OCI-LY7 (cell line): ENCODE measurements at regions not wholly inside any gene's neighbourhood (a gene's known extent, or its start where the extent isn't known, plus 50 kb on each side); places are given as distances from the start of the nearest gene placed in this dataset.
"Not testable (repeated sequence)": the region's sequence is repeated elsewhere in the genome, so short reads cannot be mapped to it uniquely, and the experiment has no call there.

Source experiments
- BruUV-seq: library from RNA; stranded (reverse); fragments of 400-500 nt; replicated peaks from 2 replicates; lab custom pipeline; 2021; lab: Mats Ljungman, UMichigan
- CTCF ChIA-PET: fragments of 300-600 bp; sonication (Branson Sonifier 250); formaldehyde crosslinking; loops from one replicate; lab custom pipeline; 2022; ENCODE audit warnings: antibody characterized with exemption; ENCODE audit not compliant: unreplicated experiment; lab: Charles Lee
- POLR2A ChIA-PET: fragments of 300-600 bp; sonication (Branson Sonifier 250); formaldehyde crosslinking; loops from one replicate; lab custom pipeline; 2022; ENCODE audit warnings: antibody characterized with exemption; lab: Charles Lee
- DNase-seq: peaks from one replicate; pipeline ENCODE4 v3.0.0-alpha.2; 2015; ENCODE audit warnings: low spot score
- H2AFZ ChIP-seq: fragments of 200-600 bp; sonication (generic), shearing (Covaris generic); 2 replicates; pipeline ENCODE4 v1.6.1; 2014; ENCODE audit warnings: mild to moderate bottlenecking, antibody characterized with exemption, low read length, moderate library complexity
- H3K27ac ChIP-seq: fragments of 200-600 bp; sonication (generic); 2 replicates; pipeline ENCODE4 v1.5.1; 2014; ENCODE audit warnings: mixed run types, low read depth, mild to moderate bottlenecking, moderate library complexity, low read length, inconsistent platforms; ENCODE audit not compliant: poor library complexity, severe bottlenecking
- H3K36me3 ChIP-seq: fragments of 200-600 bp; sonication (generic); 2 replicates; pipeline ENCODE4 v1.6.1; 2014; ENCODE audit warnings: mild to moderate bottlenecking, antibody characterized with exemption, low read length, moderate library complexity, mixed read lengths; ENCODE audit not compliant: insufficient read depth
- H3K4me1 ChIP-seq: fragments of 200-600 bp; sonication (generic); 2 replicates; pipeline ENCODE4 v1.5.1; 2014; ENCODE audit warnings: mild to moderate bottlenecking, low read length; ENCODE audit not compliant: insufficient read depth, poor library complexity, severe bottlenecking
- H3K4me2 ChIP-seq: fragments of 200-600 bp; sonication (generic); 2 replicates; pipeline ENCODE4 v1.6.1; 2014; ENCODE audit warnings: mild to moderate bottlenecking, low read length
- H3K4me3 ChIP-seq: fragments of 200-600 bp; sonication (generic); 2 replicates; pipeline ENCODE4 v1.5.1; 2014; ENCODE audit warnings: mild to moderate bottlenecking, low read depth, low read length; ENCODE audit not compliant: poor library complexity, severe bottlenecking
- H3K79me2 ChIP-seq: fragments of 200-600 bp; sonication (generic); 2 replicates; pipeline ENCODE4 v1.6.1; 2016; ENCODE audit warnings: low read depth, mild to moderate bottlenecking, low read length, moderate library complexity, mixed read lengths; ENCODE audit not compliant: insufficient read depth
- H3K9me2 ChIP-seq: fragments of 200-600 bp; sonication (generic); 2 replicates; pipeline ENCODE4 v1.6.1; 2016; ENCODE audit warnings: mild to moderate bottlenecking, low read length, mixed read lengths; ENCODE audit not compliant: insufficient read depth
- H3K9me3 ChIP-seq: fragments of 200-600 bp; sonication (generic); 2 replicates; pipeline ENCODE4 v1.6.1; 2014; ENCODE audit warnings: mild to moderate bottlenecking, mixed run types, low read length, mixed read lengths
- H4K20me1 ChIP-seq: fragments of 200-600 bp; sonication (generic); 2 replicates; pipeline ENCODE4 v1.6.1; 2014; ENCODE audit warnings: mild to moderate bottlenecking, antibody characterized with exemption, low read length, moderate library complexity, mixed read lengths; ENCODE audit not compliant: insufficient read depth
- CTCF ChIP-seq: fragments of 200-600 bp; sonication (generic); conservative IDR thresholded peaks from 2 replicates; pipeline ENCODE4 v1.5.1; 2014; ENCODE audit warnings: mild to moderate bottlenecking, antibody characterized with exemption, low read length, moderate library complexity, mixed read lengths
- EZH2phosphoT487 ChIP-seq: fragments of 200-600 bp; sonication (generic); IDR thresholded peaks from 2 replicates; pipeline ENCODE4 v1.6.1; 2018; ENCODE audit warnings: low read depth, borderline replicate concordance, mild to moderate bottlenecking, mixed run types, antibody characterized with exemption, low read length, moderate library complexity, mixed read lengths
- intact Hi-C: fragments of 100-400 bp; cut with micrococcal nuclease; formaldehyde crosslinking; loops from one replicate; pipeline ENCODE4 v1.10.0; 2022; ENCODE audit not compliant: unreplicated experiment

DNA sequence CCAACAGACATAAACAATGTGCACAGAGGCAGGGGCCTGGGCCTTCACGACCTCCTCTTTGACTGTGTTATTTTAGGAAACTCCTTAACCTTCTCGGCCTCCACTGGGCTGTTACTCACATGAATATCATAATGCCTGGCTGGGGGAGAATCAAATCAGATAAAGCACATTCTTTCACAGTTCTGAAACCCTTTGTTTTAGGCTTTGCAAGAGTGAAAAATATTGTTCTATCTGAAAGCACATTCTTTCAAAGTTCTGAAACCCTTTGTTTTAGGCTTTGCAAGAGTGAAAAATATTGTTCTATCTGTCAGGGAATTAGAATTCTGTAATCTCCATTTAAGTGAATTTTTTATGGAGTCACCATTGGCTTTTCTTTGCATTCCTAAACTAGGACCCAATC, 50.7 kb upstream of the SYNDIG1 start:
- DNase-seq = no peak
- no TSS peak for BruUV-seq
- intact Hi-C loops = no loop called here
- no peak overlapping the region for H3K4me3 ChIP-seq
- no peaks in the 10 kb centered on the region for H3K36me3 ChIP-seq
- H3K4me1 ChIP-seq = no peaks in the 10 kb centered on the region
- no peak overlapping the region for H3K4me2 ChIP-seq
- ChIA-PET POLR2A (no interaction called here), CTCF (no interaction called here)
- no peak overlapping the region for H2AFZ ChIP-seq
- H3K9me2 ChIP-seq = no peaks in the 10 kb centered on the region
- H4K20me1 ChIP-seq = no peaks in the 10 kb centered on the region
- H3K27ac ChIP-seq = no peak overlapping the region
- TF ChIP-seq EZH2phosphoT487 = no peak
- no peak for TF ChIP-seq CTCF
- H3K79me2 ChIP-seq = no peaks in the 10 kb centered on the region
- H3K9me3 ChIP-seq = no peaks in the 10 kb centered on the region

- CTCF ChIA-PET = no interaction called here
Observed at GRCh38 chr20:24417485-24417884, 51.9 kb upstream of the SYNDIG1 start.

DNA sequence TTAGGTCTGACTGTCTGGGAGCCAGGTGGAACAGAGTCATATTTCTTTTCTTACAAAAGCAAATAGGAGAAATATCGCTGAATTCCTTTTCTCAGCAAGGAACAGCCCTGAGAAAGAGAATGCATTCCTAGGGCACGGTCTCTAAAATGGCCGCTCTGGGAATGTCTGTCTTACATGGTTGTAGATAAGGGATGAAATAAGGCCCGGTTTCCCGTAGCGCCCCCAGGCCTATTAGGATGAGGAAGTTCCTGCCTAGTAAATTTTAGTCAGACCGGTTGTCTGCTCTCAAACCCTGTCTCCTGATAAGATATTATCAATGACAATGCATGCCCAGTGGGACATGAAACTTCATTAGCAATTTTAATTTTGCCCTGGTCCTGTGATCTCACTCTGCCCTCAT, 54.0 kb upstream of the SYNDIG1 start:
- intact Hi-C loops, H3K4me2 ChIP-seq, H2AFZ ChIP-seq, CTCF ChIA-PET, H3K27ac ChIP-seq, H3K4me3 ChIP-seq, BruUV-seq, H3K9me3 ChIP-seq, H3K9me2 ChIP-seq, H3K36me3 ChIP-seq, H3K4me1 ChIP-seq, H3K79me2 ChIP-seq, H4K20me1 ChIP-seq, POLR2A ChIA-PET: not testable (repeated sequence)
- DNase-seq = peak; percentile 2

More at GRCh38 chr20:24417485-24417884, 51.9 kb upstream of the SYNDIG1 start:
- no peaks in the 10 kb centered on the region for H3K4me1 ChIP-seq
- no peak overlapping the region for H3K27ac ChIP-seq
- TF ChIP-seq EZH2phosphoT487 = no peak
- no peak for TF ChIP-seq CTCF
- H3K36me3 ChIP-seq = no peaks in the 10 kb centered on the region
- no peaks in the 10 kb centered on the region for H3K9me3 ChIP-seq
- no peaks in the 10 kb centered on the region for H4K20me1 ChIP-seq
- H3K4me3 ChIP-seq = no peak overlapping the region
- no TSS peak for BruUV-seq
- no peak overlapping the region for H3K4me2 ChIP-seq
- no peak for DNase-seq
- intact Hi-C loops = no loop called here
- POLR2A ChIA-PET = interaction anchor here (0.8 kb wide), 1 partner anchor 19 kb away, joined by 3 read pairs; no protein-coding TSS in a partner anchor
- H3K9me2 ChIP-seq = no peaks in the 10 kb centered on the region
- no peaks in the 10 kb centered on the region for H3K79me2 ChIP-seq
- no peak overlapping the region for H2AFZ ChIP-seq
